ENCODE measurements at regions not wholly inside any gene's neighbourhood (a gene's known extent, or its start where the extent isn't known, plus 50 kb on each side); places are given as distances from the start of the nearest gene placed in this dataset.

DNA sequence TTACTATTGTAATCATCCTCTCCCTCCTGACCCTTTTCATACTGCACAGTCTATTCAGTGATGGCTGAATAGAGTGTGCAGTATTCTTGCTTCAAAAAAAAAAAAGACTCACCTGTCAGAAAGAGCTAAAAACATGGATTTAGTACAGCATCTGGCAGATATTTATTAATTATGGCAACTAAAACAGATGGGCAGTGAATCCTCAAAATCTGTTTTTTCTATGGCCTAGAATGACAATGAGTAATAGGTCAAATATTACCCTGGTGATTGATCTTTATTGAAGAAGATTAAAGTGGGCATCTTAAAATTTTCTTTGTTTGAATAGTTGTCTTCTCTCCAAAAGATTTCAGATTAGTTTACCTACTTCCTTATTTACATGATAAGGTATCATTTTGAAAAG, 543.6 kb downstream of the FOXG1 start:
- TF ChIP-seq POLR2A (IDR thresholded peaks at IDR 0.05; ENCODE audit: low read length) (no peak), GATA1 (IDR thresholded peaks at IDR 0.05; ENCODE audit: low read depth, low read length) (no peak)
